Body of pancreas (tissue), 4 donors: ENCODE measurements at regions not wholly inside any gene's neighbourhood (a gene's known extent, or its start where the extent isn't known, plus 50 kb on each side); places are given as distances from the start of the nearest gene placed in this dataset.

Experiments
- POLR2A ChIP-seq, 3 donors: fragments of 450-650 bp; IDR thresholded peaks; one replicate each; pipeline ENCODE4 v1.6.1; 2016; ENCODE audit warnings: antibody characterized with exemption in 3 of 3, mild to moderate bottlenecking in 2 of 3
- TF ChIP-seq, protein P1 (sequence below), 7 experiments: fragments of 450-650 bp in 4 of 7; fragments of 200-600 bp in 3 of 7; sonication (generic) in 3 of 7; IDR thresholded peaks; one replicate each; pipeline ENCODE4 v1.5.1; 2016 to 2019; ENCODE audit warnings: antibody characterized with exemption in 7 of 7

DNA sequence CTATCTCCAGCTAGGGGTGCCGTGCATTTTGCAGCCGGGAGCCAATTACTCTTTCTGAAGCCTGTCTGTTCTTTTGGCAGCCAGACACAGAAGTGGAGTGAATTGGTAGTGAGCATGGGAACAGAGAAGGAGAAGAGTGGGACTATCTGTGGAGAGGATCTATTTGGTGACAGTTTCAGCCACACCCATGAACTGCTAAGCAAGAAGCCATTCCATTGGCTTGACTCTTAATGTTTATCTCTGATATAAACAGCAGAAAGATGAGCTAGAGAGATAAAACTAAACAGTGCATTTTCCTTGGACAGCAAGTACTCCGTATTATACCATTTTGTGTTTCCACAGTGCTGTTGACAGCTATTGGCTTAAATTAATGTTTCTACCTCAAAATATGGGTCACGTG, 259.6 kb upstream of the THUMPD2 start:
- TF ChIP-seq, protein P1, sequence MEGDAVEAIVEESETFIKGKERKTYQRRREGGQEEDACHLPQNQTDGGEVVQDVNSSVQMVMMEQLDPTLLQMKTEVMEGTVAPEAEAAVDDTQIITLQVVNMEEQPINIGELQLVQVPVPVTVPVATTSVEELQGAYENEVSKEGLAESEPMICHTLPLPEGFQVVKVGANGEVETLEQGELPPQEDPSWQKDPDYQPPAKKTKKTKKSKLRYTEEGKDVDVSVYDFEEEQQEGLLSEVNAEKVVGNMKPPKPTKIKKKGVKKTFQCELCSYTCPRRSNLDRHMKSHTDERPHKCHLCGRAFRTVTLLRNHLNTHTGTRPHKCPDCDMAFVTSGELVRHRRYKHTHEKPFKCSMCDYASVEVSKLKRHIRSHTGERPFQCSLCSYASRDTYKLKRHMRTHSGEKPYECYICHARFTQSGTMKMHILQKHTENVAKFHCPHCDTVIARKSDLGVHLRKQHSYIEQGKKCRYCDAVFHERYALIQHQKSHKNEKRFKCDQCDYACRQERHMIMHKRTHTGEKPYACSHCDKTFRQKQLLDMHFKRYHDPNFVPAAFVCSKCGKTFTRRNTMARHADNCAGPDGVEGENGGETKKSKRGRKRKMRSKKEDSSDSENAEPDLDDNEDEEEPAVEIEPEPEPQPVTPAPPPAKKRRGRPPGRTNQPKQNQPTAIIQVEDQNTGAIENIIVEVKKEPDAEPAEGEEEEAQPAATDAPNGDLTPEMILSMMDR (IDR thresholded peaks at IDR 0.05) = no peak
- TF ChIP-seq POLR2A (IDR thresholded peaks at IDR 0.05) = no peak
